OCI-LY3 (cell line): ENCODE measurements at regions not wholly inside any gene's neighbourhood (a gene's known extent, or its start where the extent isn't known, plus 50 kb on each side); places are given as distances from the start of the nearest gene placed in this dataset.

Experiments
- CTCF ChIP-seq: fragments of 200-600, 300-600 bp; sonication (generic); IDR thresholded peaks from 2 replicates; pipeline ENCODE4 v1.5.1; 2014; ENCODE audit warnings: antibody characterized with exemption, low read length, low read depth
- EZH2phosphoT487 ChIP-seq: fragments of 200-600 bp; shearing (Covaris generic); IDR thresholded peaks from 2 replicates; pipeline ENCODE4 v1.6.1; 2018; ENCODE audit warnings: antibody characterized with exemption, mixed run types, low read depth

DNA sequence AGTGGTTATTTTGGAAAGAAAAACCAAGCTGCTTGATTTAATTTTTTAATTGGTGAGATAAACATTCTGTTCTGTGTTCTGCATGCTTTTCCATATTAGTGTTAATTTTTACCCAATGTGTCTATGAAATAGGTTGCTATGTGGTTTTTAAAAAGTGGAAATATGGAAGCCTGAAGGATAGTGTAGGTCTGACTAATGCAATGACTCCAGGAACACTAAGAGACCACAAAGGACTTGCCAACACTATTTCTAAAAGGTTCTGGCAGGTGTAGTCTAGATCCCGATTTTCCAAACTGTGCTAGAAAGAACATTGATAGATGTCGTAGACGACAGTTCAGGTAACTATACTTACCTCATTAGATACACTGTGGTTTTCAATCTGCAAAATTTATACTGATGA, 877.4 kb upstream of the GOT2 start:
- TF ChIP-seq CTCF (no peak), EZH2phosphoT487 (no peak)
